ENCODE measurements at regions not wholly inside any gene's neighbourhood (a gene's known extent, or its start where the extent isn't known, plus 50 kb on each side); places are given as distances from the start of the nearest gene placed in this dataset.

DNA sequence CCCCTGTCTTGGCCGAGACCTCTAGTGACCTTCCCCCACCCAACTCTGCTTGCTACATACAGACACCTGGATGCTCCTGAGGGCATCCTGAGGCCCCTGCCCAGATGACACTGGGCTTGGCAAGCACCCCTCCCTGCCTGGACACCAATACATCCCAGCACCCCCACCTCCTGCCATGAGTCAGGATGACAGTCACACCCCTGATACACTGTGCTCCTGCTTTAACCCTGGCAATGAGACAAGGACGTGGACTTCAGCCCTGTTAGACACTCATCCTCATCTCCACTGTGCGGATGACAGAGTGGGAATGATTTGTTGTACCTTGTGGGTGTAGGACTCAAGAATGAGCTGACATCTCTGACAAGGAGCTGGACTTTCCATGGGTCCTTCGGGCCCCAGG is 186.3 kb upstream of the ADCY1 start:
- H3K4me1 ChIP-seq = no peaks in the 10 kb centered on the region
- 94% methylated on average over 2 of the region's 4 CpGs for WGBS
- no peaks in the 10 kb centered on the region for H3K9me3 ChIP-seq
- no peak overlapping the region for H3K27ac ChIP-seq
- peaks cover 6% of the 10 kb centered on the region for H3K27me3 ChIP-seq
- H3K36me3 ChIP-seq = no peaks in the 10 kb centered on the region
- DNase-seq (ENCODE audit: low spot score in 2 of 2) = no peak
- no peak for TF ChIP-seq POLR2A (IDR thresholded peaks at IDR 0.05)
- TF ChIP-seq, protein P1, sequence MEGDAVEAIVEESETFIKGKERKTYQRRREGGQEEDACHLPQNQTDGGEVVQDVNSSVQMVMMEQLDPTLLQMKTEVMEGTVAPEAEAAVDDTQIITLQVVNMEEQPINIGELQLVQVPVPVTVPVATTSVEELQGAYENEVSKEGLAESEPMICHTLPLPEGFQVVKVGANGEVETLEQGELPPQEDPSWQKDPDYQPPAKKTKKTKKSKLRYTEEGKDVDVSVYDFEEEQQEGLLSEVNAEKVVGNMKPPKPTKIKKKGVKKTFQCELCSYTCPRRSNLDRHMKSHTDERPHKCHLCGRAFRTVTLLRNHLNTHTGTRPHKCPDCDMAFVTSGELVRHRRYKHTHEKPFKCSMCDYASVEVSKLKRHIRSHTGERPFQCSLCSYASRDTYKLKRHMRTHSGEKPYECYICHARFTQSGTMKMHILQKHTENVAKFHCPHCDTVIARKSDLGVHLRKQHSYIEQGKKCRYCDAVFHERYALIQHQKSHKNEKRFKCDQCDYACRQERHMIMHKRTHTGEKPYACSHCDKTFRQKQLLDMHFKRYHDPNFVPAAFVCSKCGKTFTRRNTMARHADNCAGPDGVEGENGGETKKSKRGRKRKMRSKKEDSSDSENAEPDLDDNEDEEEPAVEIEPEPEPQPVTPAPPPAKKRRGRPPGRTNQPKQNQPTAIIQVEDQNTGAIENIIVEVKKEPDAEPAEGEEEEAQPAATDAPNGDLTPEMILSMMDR (IDR thresholded peaks at IDR 0.05) = no peak
- no peak for TF ChIP-seq POLR2AphosphoS5 (IDR thresholded peaks at IDR 0.05)
- TF ChIP-seq EP300 (IDR thresholded peaks at IDR 0.05) = no peak
- H3K4me3 ChIP-seq = no peak overlapping the region

DNA sequence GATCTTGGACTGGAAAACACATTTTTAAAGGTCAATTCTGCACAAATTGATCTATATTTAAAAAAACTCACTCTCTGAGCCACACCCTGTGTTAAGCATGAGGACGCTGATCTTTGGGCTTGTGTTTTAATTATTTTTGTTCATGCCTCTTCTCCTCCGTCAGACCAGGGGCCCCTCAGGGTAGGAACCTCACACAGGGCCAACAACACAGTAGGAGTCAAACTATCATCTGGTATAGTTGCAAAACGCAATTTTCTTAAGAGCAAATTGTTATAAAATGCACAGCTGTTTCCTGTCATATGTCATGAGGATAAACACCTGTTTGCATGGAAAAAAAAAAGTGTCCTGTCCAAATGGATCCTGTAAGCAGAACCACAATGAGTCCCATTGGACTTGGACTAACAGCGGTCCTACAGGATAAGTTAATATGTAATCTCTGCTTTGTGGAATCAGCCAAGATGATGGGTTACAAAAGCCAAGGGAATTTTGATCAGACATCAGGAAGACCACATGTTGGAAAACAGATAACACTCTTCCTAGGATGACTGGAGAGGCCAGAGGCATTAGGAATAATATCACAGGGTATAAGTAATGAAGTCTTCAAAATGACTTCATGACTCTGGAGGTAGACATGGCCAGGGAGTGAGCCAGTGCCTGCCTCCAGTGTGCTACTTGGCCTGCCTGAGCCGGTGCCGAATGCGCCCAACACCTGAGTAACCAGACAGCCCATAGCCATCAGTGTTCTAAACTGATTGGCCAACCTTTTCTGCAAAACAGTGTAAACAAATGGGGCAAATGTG is 184.9 kb upstream of the ADCY1 start:
- TF ChIP-seq EP300 (IDR thresholded peaks at IDR 0.05) (no peak), POLR2A (IDR thresholded peaks at IDR 0.05) (no peak), POLR2AphosphoS5 (IDR thresholded peaks at IDR 0.05) (no peak)
- TF ChIP-seq, protein P1 (IDR thresholded peaks at IDR 0.05) = no peak
- Histone ChIP-seq H3K4me3 (no peak overlapping the region), H3K36me3 (no peaks in the 10 kb centered on the region), H3K4me1 (no peaks in the 10 kb centered on the region), H3K27ac (no peak overlapping the region), H3K27me3 (peaks cover 6% of the 10 kb centered on the region), H3K9me3 (no peaks in the 10 kb centered on the region)
- WGBS = 63% methylated on average over 7 of the region's 7 CpGs
- no peak for DNase-seq (ENCODE audit: low spot score in 2 of 2)

DNA sequence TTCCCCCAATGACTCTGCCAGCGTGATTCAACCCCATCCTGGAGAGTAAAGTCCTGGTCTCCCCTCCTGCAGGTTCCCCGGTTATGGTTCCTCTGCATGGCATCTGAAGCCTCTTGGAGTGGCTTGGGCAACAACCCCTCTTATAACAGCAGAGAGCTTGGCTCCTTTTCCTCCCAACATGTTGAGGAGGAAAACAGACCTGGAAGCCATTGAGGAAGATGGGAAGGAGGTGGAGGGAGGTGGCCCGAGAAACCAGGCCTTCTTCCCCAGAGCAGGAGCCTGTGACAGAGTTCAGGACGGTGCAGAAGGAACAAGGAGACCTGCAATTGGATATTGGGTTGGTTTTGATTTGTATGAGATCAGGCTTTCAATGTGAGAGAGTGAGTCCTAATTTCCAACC is 184.0 kb upstream of the ADCY1 start:
- DNase-seq (ENCODE audit: low spot score in 2 of 2) = no peak
- 84% methylated on average over 4 of the region's 4 CpGs for WGBS
- H3K27ac ChIP-seq = no peak overlapping the region
- H3K36me3 ChIP-seq = no peaks in the 10 kb centered on the region
- H3K4me1 ChIP-seq = no peaks in the 10 kb centered on the region
- H3K4me3 ChIP-seq = no peak overlapping the region
- TF ChIP-seq POLR2AphosphoS5 (IDR thresholded peaks at IDR 0.05) (no peak), EP300 (IDR thresholded peaks at IDR 0.05) (no peak)
- no peaks in the 10 kb centered on the region for H3K9me3 ChIP-seq
- peaks cover 6% of the 10 kb centered on the region for H3K27me3 ChIP-seq

DNA sequence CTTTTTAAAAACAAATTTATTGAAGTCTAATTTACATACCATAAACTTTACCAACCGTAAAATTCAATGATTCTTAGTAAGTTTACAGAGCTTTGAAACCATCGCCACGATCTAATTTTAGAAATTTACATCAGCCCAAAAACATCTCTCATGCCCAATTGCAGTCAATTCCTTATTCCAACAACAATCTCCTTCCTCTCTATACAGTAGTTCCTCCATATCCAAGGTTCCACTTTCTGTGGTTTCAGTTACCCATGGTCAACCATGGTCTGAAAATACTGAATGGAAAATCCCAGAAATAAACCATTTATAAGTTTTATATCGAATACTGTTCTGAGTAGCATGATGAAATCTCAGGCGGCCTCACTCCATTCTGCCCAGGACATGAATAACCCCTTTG is 183.4 kb upstream of the ADCY1 start:
- 67% methylated on average over 5 of the region's 5 CpGs for WGBS
- TF ChIP-seq EP300 (IDR thresholded peaks at IDR 0.05) (no peak), POLR2A (IDR thresholded peaks at IDR 0.05) (no peak), POLR2AphosphoS5 (IDR thresholded peaks at IDR 0.05) (no peak)
- TF ChIP-seq, protein P1 (IDR thresholded peaks at IDR 0.05) = no peak

DNA sequence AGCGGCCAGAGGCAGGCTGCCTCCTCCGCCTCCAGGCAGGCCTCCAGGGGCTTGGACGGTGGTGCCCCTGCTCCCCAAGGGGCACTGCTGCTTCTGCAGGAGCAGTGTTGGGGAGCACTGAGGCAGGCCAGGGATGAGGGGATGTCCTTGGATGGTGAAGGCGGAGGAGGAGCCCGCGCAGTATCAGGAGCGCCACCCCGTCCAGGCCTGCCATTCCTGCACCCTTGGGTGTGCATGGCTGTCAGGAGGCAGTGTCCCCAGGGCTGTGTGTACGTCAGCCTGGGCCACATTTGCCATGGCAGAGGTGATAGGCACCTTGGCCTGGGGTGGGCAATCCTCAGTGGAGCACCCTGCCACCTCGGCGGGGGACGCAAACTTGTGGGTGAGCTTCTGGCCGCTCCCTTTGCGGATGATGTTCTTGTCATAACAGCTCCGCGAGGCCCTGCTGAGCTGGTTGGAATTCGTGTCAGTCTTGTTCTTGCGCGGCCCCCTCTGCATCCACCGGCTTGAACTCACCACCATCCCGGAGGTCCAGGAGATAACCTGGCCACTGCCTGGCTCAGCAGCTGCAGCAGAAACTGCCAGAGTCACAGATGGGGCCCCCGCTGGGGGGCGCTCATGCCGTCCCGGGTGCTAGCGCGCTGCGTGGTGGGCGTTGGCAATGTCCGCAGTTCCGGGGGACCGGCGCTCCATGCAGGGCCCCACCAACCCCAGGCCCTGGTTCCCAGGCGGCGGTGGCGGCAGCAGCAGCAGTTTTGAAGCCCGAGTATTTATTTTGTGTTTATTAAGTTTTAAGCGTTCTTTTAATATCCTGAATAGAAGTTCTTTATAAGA is 182.3 kb upstream of the ADCY1 start:
- Histone ChIP-seq H3K9me3 (no peaks in the 10 kb centered on the region), H3K36me3 (no peaks in the 10 kb centered on the region), H3K27me3 (peaks cover 6% of the 10 kb centered on the region), H3K4me1 (no peaks in the 10 kb centered on the region), H3K4me3 (no peak overlapping the region), H3K27ac (no peak overlapping the region)
- TF ChIP-seq EP300 (IDR thresholded peaks at IDR 0.05) (no peak), POLR2A (IDR thresholded peaks at IDR 0.05) (no peak), POLR2AphosphoS5 (IDR thresholded peaks at IDR 0.05) (no peak)
- TF ChIP-seq, protein P1 (IDR thresholded peaks at IDR 0.05) = no peak
- 82% methylated on average over 26 of the region's 38 CpGs for WGBS
- no peak for DNase-seq (ENCODE audit: low spot score in 2 of 2)

More for the DNA sequence above, 183.4 kb upstream of the ADCY1 start:
- no peak overlapping the region for H3K27ac ChIP-seq
- H3K4me3 ChIP-seq = no peak overlapping the region
- peaks cover 6% of the 10 kb centered on the region for H3K27me3 ChIP-seq
- H3K4me1 ChIP-seq = no peaks in the 10 kb centered on the region
- no peak for DNase-seq (ENCODE audit: low spot score in 2 of 2)
- no peaks in the 10 kb centered on the region for H3K9me3 ChIP-seq
- no peaks in the 10 kb centered on the region for H3K36me3 ChIP-seq

All from suprapubic skin (tissue), 4 donors.